Stimulated activated CD4-positive, alpha-beta T cell treated with anti-CD3 and anti-CD28 coated beads, Interleukin-15, amount 100 ng/mL, for 48 hours (primary cell): ENCODE measurements at regions not wholly inside any gene's neighbourhood (a gene's known extent, or its start where the extent isn't known, plus 50 kb on each side); places are given as distances from the start of the nearest gene placed in this dataset.
"Not testable (repeated sequence)": the region's sequence is repeated elsewhere in the genome, so short reads cannot be mapped to it uniquely, and the experiment has no call there.

Source experiments
- DNase-seq, 2 donors: peaks; one replicate each; pipeline ENCODE4 v3.0.0-alpha.2; 2020; ENCODE audit warnings: low read depth in 2 of 2

GRCh38 chr6:170149681-170150589 is 140.9 kb downstream of the DLL1 start:
- no peak for DNase-seq

- no peak for DNase-seq
Observed at GRCh38 chr6:170148709-170149470, 142.0 kb downstream of the DLL1 start.

- peak; percentile 29 to 30 for DNase-seq
Observed at GRCh38 chr6:170147832-170148708, 142.8 kb downstream of the DLL1 start.

GRCh38 chr6:170147056-170147787 is 143.7 kb downstream of the DLL1 start:
- DNase-seq, result no peak

- DNase-seq, result no peak
Observed at GRCh38 chr6:170146640-170147039, 144.2 kb downstream of the DLL1 start.

GRCh38 chr6:170146131-170146530 is 144.7 kb downstream of the DLL1 start:
- DNase-seq, result not testable (repeated sequence)

GRCh38 chr6:170145716-170146115 is 145.2 kb downstream of the DLL1 start:
- not testable (repeated sequence) for DNase-seq

GRCh38 chr6:170145272-170145592 is 145.6 kb downstream of the DLL1 start:
- DNase-seq, result no peak

- DNase-seq, result no peak
Observed at GRCh38 chr6:170144571-170145271, 146.2 kb downstream of the DLL1 start.

GRCh38 chr6:170143401-170144150 is 147.3 kb downstream of the DLL1 start:
- no peak for DNase-seq

GRCh38 chr6:170142559-170142958 is 148.3 kb downstream of the DLL1 start:
- no peak for DNase-seq

GRCh38 chr6:170141061-170141460 is 149.8 kb downstream of the DLL1 start:
- DNase-seq, result not testable (repeated sequence)

GRCh38 chr6:170140129-170140528 is 150.7 kb downstream of the DLL1 start:
- no peak for DNase-seq

- no peak for DNase-seq
Observed at GRCh38 chr6:170139531-170139930, 151.3 kb downstream of the DLL1 start.

- not testable (repeated sequence) for DNase-seq
Observed at GRCh38 chr6:170139046-170139445, 151.8 kb downstream of the DLL1 start.

GRCh38 chr6:170137911-170138910 is 152.7 kb downstream of the DLL1 start:
- DNase-seq, result no peak

- no peak for DNase-seq
Observed at GRCh38 chr6:170137176-170137891, 153.5 kb downstream of the DLL1 start.
